Activated CD8-positive, alpha-beta T cell treated with anti-CD3 and anti-CD28 coated beads for 36 hours (primary cell): ENCODE measurements at regions not wholly inside any gene's neighbourhood (a gene's known extent, or its start where the extent isn't known, plus 50 kb on each side); places are given as distances from the start of the nearest gene placed in this dataset.

Experiments
- ATAC-seq: fragments of 200-7000 bp; cut with Tn5 transposase; one replicate; pipeline ENCODE4 v1.10.0; 2021; ENCODE audit warnings: mild to moderate bottlenecking, moderate library complexity
- CTCF ChIA-PET: fragments of 350-600 bp; sonication (Branson Sonifier 250); formaldehyde crosslinking; loops from one replicate; lab custom pipeline; 2021; ENCODE audit warnings: antibody characterized with exemption; lab: Charles Lee
- POLR2A ChIA-PET: fragments of 350-600 bp; sonication (Branson Sonifier 250); formaldehyde crosslinking; loops from one replicate; lab custom pipeline; 2021; ENCODE audit warnings: antibody characterized with exemption; lab: Charles Lee
- DNase-seq: peaks from one replicate; pipeline ENCODE4 v3.0.0-alpha.2; 2020
- H3K27ac Mint-ChIP-seq: one replicate; pipeline ENCODE4 v1.8.0; 2021; ENCODE audit warnings: mild to moderate bottlenecking, mixed read lengths
- H3K27me3 Mint-ChIP-seq: one replicate; pipeline ENCODE4 v1.8.0; 2021; ENCODE audit warnings: mixed read lengths
- H3K36me3 Mint-ChIP-seq: one replicate; pipeline ENCODE4 v1.8.0; 2021; ENCODE audit warnings: low read depth, mixed read lengths
- H3K4me1 Mint-ChIP-seq: one replicate; pipeline ENCODE4 v1.8.0; 2021; ENCODE audit warnings: low read depth, mixed read lengths
- H3K4me3 Mint-ChIP-seq: one replicate; pipeline ENCODE4 v1.8.0; 2021; ENCODE audit warnings: mild to moderate bottlenecking, moderate library complexity, mixed read lengths
- H3K9me3 Mint-ChIP-seq: one replicate; pipeline ENCODE4 v1.8.0; 2021; ENCODE audit warnings: mixed read lengths
- CTCF ChIP-seq: fragments of 200-600 bp; IDR thresholded peaks from one replicate; pipeline ENCODE4 v1.8.0; 2022; ENCODE audit warnings: antibody characterized with exemption, mild to moderate bottlenecking
- intact Hi-C: fragments of 100-400 bp; cut with micrococcal nuclease; formaldehyde crosslinking; loops from one replicate; pipeline ENCODE4 v1.10.0; 2022

GRCh38 chr13:79791471-79792042 is 310.6 kb downstream of the NDFIP2 start:
- POLR2A ChIA-PET = no interaction called here
- no peak overlapping the region for H3K4me3 Mint-ChIP-seq
- intact Hi-C loops = no loop called here
- TF ChIP-seq CTCF = no peak
- no peaks in the 10 kb centered on the region for H3K36me3 Mint-ChIP-seq
- ATAC-seq (no peak), DNase-seq (no peak)
- CTCF ChIA-PET = no interaction called here
- H3K27ac Mint-ChIP-seq = no peak overlapping the region
- no peaks in the 10 kb centered on the region for H3K27me3 Mint-ChIP-seq
- H3K9me3 Mint-ChIP-seq = no peaks in the 10 kb centered on the region
- H3K4me1 Mint-ChIP-seq = no peaks in the 10 kb centered on the region

DNA sequence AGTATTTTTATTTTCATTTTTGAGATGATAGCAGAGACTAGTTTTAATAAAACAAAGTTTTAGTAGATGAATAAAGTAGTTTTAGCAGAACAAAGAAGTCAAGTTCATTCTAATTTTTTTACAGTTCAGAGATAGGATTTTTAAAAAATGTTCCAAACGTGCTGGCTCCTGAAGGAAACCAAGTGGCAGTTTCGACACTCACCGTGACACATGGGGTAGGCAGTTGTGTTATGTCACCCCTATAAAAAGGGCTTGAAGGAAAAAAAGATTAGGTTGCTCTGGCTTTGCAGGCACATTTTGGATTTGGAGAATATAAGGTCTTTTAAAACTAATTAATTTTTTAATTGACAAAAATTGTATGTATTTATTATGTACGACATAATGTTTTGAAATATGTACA is 305.2 kb downstream of the NDFIP2 start:
- no peak overlapping the region for H3K27ac Mint-ChIP-seq
- DNase-seq (no peak), ATAC-seq (no peak)
- ChIA-PET CTCF (no interaction called here), POLR2A (no interaction called here)
- no peaks in the 10 kb centered on the region for H3K9me3 Mint-ChIP-seq
- no peak overlapping the region for H3K4me3 Mint-ChIP-seq
- TF ChIP-seq CTCF = no peak
- H3K27me3 Mint-ChIP-seq = no peaks in the 10 kb centered on the region
- intact Hi-C loops = no loop called here
- no peaks in the 10 kb centered on the region for H3K36me3 Mint-ChIP-seq
- no peaks in the 10 kb centered on the region for H3K4me1 Mint-ChIP-seq

- intact Hi-C loops = no loop called here
- H3K4me1 Mint-ChIP-seq = no peaks in the 10 kb centered on the region
- ChIA-PET POLR2A (interaction anchor here (0.6 kb wide), 1 partner anchor 340 kb away, joined by 3 read pairs; no protein-coding TSS in a partner anchor), CTCF (no interaction called here)
- H3K27me3 Mint-ChIP-seq = no peaks in the 10 kb centered on the region
- no peaks in the 10 kb centered on the region for H3K36me3 Mint-ChIP-seq
- no peaks in the 10 kb centered on the region for H3K9me3 Mint-ChIP-seq
- no peak overlapping the region for H3K4me3 Mint-ChIP-seq
- ATAC-seq = no peak
- H3K27ac Mint-ChIP-seq = no peak overlapping the region
- no peak for DNase-seq
- no peak for TF ChIP-seq CTCF
These were observed 301.7 kb downstream of the NDFIP2 start for GRCh38 chr13:79782541-79783205.

- H3K27me3 Mint-ChIP-seq = no peaks in the 10 kb centered on the region
- no peak for TF ChIP-seq CTCF
- intact Hi-C loops = no loop called here
- no peaks in the 10 kb centered on the region for H3K36me3 Mint-ChIP-seq
- no peak for ATAC-seq
- no peaks in the 10 kb centered on the region for H3K9me3 Mint-ChIP-seq
- no peaks in the 10 kb centered on the region for H3K4me1 Mint-ChIP-seq
- H3K4me3 Mint-ChIP-seq = no peak overlapping the region
- DNase-seq = no peak
- CTCF ChIA-PET = no interaction called here
- H3K27ac Mint-ChIP-seq = no peak overlapping the region
- POLR2A ChIA-PET = no interaction called here
These were observed 301.0 kb downstream of the NDFIP2 start for GRCh38 chr13:79781829-79782540.

DNA sequence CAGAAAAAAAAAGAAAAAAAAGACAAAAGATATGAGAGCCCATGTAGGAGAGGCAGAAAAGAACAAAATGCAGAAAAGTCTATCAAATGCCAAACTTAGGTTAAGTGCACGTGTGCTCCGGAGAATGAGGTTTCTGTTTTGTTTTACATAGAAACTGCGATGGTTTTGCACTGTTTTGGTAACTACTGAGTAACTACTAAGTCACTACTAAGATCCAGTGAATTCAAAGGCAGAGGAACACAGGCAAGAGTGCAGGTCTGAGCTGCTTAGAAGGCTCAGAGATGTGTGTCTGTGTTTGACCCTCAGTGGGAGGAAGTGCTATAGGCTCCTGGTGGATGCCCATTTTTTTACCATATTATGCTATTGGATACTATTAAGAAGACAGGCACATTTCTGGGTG is 299.3 kb downstream of the NDFIP2 start:
- H3K4me1 Mint-ChIP-seq = no peaks in the 10 kb centered on the region
- ATAC-seq = no peak
- no peaks in the 10 kb centered on the region for H3K9me3 Mint-ChIP-seq
- CTCF ChIA-PET = no interaction called here
- H3K27ac Mint-ChIP-seq = no peak overlapping the region
- intact Hi-C loops = no loop called here
- H3K27me3 Mint-ChIP-seq = no peaks in the 10 kb centered on the region
- no peak overlapping the region for H3K4me3 Mint-ChIP-seq
- no peaks in the 10 kb centered on the region for H3K36me3 Mint-ChIP-seq
- TF ChIP-seq CTCF = no peak
- POLR2A ChIA-PET = no interaction called here
- DNase-seq = no peak
